Colonic mucosa (tissue), 4 donors: ENCODE measurements at regions not wholly inside any gene's neighbourhood (a gene's known extent, or its start where the extent isn't known, plus 50 kb on each side); places are given as distances from the start of the nearest gene placed in this dataset.

Experiments
- DNase-seq: peaks from one replicate; pipeline ENCODE4 v3.0.0-alpha.2; 2020
- H3K27ac ChIP-seq: fragments of 200-600 bp; one replicate; pipeline ENCODE4 v1.8.0; 2021
- H3K27me3 ChIP-seq: fragments of 200-600 bp; one replicate; pipeline ENCODE4 v1.8.0; 2021
- H3K36me3 ChIP-seq: fragments of 200-600 bp; one replicate; pipeline ENCODE4 v1.8.0; 2021
- H3K4me1 ChIP-seq: fragments of 200-600 bp; one replicate; pipeline ENCODE4 v1.8.0; 2021; ENCODE audit warnings: mild to moderate bottlenecking
- H3K4me3 ChIP-seq: fragments of 200-600 bp; one replicate; pipeline ENCODE4 v1.8.0; 2021
- H3K9ac ChIP-seq, 2 donors: one replicate each; pipeline ENCODE4 v1.7.0; 2013; ENCODE audit warnings: control low read depth in 2 of 2, low read depth in 2 of 2, low read length in 2 of 2
- H3K9me3 ChIP-seq: fragments of 200-600 bp; one replicate; pipeline ENCODE4 v1.8.0; 2021
- CTCF ChIP-seq: fragments of 200-600 bp; IDR thresholded peaks from one replicate; pipeline ENCODE4 v1.8.0; 2022; ENCODE audit warnings: antibody characterized with exemption, mild to moderate bottlenecking
- intact Hi-C: fragments of 100-400 bp; cut with DNase I; formaldehyde crosslinking; loops from one replicate; pipeline ENCODE4 v1.14.1; 2022
- donor health status: healthy.
- donor health status: DM: no; HTN: no; CAD: no.
- donor health status: DM: no; HTN: no; CAD: no.

- H3K27ac ChIP-seq = no peak overlapping the region
- TF ChIP-seq CTCF = no peak
Observed at GRCh38 chr1:79082233-79082632, 75.7 kb upstream of the ADGRL4 start.

GRCh38 chr1:79079770-79080169 lies 73.2 kb upstream of the ADGRL4 start:
- DNase-seq = no peak
- no peak overlapping the region for H3K27ac ChIP-seq
- no peaks in the 10 kb centered on the region for H3K4me1 ChIP-seq

More at GRCh38 chr1:79082233-79082632, 75.7 kb upstream of the ADGRL4 start:
- intact Hi-C loops = no loop called here
- Histone ChIP-seq H3K9me3 (no peaks in the 10 kb centered on the region), H3K4me3 (no peak overlapping the region), H3K9ac (no peak overlapping the region), H3K27me3 (no peaks in the 10 kb centered on the region), H3K4me1 (no peaks in the 10 kb centered on the region), H3K36me3 (no peaks in the 10 kb centered on the region)
- DNase-seq = no peak

GRCh38 chr1:79074975-79075374 lies 68.4 kb upstream of the ADGRL4 start:
- Histone ChIP-seq H3K9me3 (no peaks in the 10 kb centered on the region), H3K4me3 (no peak overlapping the region), H3K27ac (no peak overlapping the region), H3K4me1 (no peaks in the 10 kb centered on the region), H3K27me3 (no peaks in the 10 kb centered on the region), H3K9ac (no peak overlapping the region), H3K36me3 (no peaks in the 10 kb centered on the region)
- intact Hi-C loops = no loop called here
- DNase-seq = no peak
- TF ChIP-seq CTCF = no peak

More at GRCh38 chr1:79079770-79080169, 73.2 kb upstream of the ADGRL4 start:
- H3K27me3 ChIP-seq = no peaks in the 10 kb centered on the region
- no peak for TF ChIP-seq CTCF
- intact Hi-C loops = no loop called here
- H3K9ac ChIP-seq = no peak overlapping the region
- no peaks in the 10 kb centered on the region for H3K9me3 ChIP-seq
- H3K36me3 ChIP-seq = no peaks in the 10 kb centered on the region
- H3K4me3 ChIP-seq = no peak overlapping the region

GRCh38 chr1:79069828-79070227 lies 63.3 kb upstream of the ADGRL4 start:
- H3K4me3 ChIP-seq = no peak overlapping the region
- no peaks in the 10 kb centered on the region for H3K36me3 ChIP-seq
- no peaks in the 10 kb centered on the region for H3K27me3 ChIP-seq
- no peak overlapping the region for H3K27ac ChIP-seq
- H3K9me3 ChIP-seq = no peaks in the 10 kb centered on the region
- no peak overlapping the region for H3K9ac ChIP-seq
- TF ChIP-seq CTCF = no peak
- DNase-seq = no peak
- intact Hi-C loops = no loop called here
- no peaks in the 10 kb centered on the region for H3K4me1 ChIP-seq

GRCh38 chr1:79059341-79059740 lies 52.8 kb upstream of the ADGRL4 start:
- no peaks in the 10 kb centered on the region for H3K36me3 ChIP-seq
- no peak overlapping the region for H3K9ac ChIP-seq
- H3K4me3 ChIP-seq = no peak overlapping the region
- intact Hi-C loops = no loop called here
- no peak overlapping the region for H3K27ac ChIP-seq
- H3K27me3 ChIP-seq = no peaks in the 10 kb centered on the region
- no peaks in the 10 kb centered on the region for H3K4me1 ChIP-seq
- H3K9me3 ChIP-seq = no peaks in the 10 kb centered on the region
- no peak for TF ChIP-seq CTCF
- no peak for DNase-seq
